CD4-positive, alpha-beta T cell treated with Interferon gamma for 1 hour (primary cell): ENCODE measurements at regions not wholly inside any gene's neighbourhood (a gene's known extent, or its start where the extent isn't known, plus 50 kb on each side); places are given as distances from the start of the nearest gene placed in this dataset.
"Not testable (repeated sequence)": the region's sequence is repeated elsewhere in the genome, so short reads cannot be mapped to it uniquely, and the experiment has no call there.

ENCODE experiments used
- DNase-seq: peaks from one replicate; pipeline ENCODE4 v3.0.0-alpha.2; 2020

- DNase-seq, result no peak
Measured at GRCh38 chr2:101609433-101609832, 88.1 kb upstream of the MAP4K4 start.

DNA sequence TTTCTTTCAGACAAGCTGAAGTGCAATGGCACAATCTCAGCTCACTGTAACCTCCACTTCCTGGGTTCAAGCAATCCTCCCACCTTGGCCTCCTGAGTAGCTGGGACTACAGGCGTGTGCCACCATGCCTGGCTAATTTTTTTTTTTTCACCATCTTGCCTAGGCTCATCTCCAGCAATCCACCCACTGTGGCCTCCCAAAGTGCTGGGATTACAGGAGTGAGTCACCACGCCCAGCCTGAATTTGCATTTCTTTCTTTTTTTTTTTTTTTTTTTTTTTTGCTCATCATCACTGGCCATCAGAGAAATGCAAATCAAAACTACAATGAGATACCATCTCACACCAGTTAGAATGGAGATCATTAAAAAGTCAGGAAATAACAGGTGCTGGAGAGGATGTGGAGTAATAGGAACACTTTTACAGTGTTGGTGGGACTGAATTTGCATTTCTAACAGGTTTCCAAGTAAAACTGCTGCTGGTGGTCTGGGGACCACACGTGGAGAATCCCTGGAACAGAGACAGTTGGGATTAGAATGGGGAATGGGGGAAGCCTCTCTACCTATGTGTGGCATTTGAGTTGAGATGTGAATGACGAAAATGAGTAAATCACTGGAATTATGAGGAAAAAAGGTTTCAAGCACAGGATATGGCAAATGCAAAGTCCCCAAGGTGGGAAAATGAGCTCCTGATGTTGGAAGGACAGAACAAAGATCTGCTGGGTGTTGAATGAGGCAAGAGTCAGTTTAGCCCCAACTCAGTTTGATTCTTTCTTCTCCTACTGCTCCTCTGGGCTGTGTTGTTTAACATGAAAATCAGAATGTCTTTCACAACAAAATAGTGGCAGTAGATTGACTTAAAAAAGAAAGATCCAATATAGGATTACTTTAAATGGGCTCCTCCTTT is 88.8 kb upstream of the MAP4K4 start:
- DNase-seq, result no peak

DNA sequence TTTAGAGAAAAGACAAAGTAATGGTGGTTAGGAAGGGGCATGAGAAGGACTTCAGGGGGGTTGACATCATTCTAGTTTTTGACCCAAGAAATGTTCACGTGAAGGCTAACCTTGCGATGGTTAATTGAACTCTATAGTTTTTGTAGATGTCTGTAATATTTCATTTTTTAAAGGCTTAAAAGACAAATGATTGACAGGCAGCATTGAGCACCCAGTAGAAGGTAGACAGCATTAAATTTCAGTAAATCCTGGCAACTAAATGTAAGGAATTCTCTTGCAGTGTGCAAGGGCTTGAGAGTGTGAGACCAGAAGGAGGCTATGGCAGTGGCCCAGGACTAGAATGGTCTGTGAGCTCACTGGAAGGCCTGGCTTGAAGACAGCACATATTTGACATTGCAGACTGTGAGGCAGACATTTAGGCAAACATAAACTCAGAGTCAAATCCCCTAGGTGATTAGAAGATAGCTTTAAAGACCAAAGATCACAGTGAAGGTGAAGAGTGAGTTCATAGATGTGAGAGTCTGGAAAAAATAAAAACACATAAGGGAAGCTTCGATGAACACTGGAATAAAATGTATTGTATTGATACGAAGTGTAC is 100.1 kb upstream of the MAP4K4 start:
- no peak for DNase-seq

DNA sequence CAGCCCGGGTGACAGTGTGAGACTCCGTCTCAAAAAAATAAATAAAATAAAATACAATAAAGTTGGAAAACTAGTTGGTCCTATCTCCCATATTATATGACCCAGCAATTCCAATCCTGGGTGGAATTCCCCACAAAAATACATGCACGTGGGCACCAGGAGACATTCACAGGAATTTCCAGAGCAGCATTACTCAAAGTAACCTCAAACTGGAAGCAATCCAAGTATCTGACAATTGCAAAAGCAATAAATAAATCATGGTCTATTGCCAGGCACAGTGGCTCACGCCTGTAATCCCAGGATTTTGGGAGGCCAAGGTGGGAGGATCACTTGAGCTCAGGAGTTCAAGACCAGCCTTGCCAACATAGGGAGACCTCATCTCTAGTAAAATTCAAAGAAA is 101.2 kb upstream of the MAP4K4 start:
- DNase-seq, result no peak

DNA sequence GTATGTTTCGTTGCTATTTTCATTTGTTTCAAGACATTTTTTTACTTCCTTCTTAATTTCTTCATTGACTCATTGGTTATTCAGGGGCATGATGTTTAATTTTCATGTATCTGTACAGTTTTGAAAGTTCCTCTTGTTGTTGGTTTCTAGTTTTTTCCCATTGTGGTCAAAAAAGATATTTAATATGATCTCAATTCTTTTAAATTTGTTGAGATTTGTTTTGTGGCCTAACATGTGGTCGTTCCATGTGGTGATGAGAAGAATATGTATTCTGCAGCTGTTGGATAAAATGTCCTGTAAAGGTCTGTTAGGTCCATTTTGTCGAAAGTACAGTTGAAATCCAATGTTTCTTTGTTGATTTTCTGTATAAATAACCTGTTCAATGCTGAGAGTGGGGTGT is 110.3 kb upstream of the MAP4K4 start:
- no peak for DNase-seq

DNA sequence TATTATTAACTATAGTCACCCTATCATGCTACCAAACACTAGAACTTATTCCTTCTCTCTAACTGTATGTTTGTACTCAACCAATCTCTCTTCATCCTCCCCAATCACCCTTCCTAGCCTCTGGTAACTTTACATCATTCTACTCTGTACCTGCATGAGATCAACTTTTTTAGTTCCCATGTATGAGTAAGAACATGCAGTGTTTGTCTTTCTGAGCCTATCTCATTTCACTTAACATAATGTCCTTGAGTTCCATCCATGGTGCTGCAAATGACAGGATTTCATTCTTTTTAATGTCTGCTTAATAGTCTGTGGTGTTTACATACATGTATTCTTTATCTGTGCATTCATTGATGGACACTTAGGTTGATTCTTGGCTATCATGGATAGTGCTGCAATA is 108.9 kb upstream of the RFX8 start:
- DNase-seq, result no peak

- no peak for DNase-seq
Measured at GRCh38 chr2:101581675-101582299, 106.9 kb upstream of the RFX8 start.

DNA sequence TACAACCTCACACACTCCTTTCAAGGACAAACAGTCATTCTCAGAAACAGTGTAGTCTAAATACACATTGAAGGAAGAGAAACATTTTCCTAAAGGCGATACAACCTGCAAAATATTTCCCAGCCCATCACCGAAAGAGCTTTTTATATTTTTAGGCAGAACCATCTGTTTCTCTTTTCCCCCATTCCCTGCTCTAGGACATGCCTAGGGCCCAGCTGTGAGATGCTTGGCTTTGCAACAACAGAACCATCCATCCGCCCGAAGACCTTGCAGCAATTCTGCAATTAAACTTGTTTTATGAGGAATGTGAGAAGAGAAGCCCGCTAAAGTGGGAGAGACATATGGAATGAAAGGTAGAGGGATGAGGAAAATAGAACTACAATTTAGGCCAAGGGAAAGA is 105.6 kb upstream of the RFX8 start:
- DNase-seq, result no peak

DNA sequence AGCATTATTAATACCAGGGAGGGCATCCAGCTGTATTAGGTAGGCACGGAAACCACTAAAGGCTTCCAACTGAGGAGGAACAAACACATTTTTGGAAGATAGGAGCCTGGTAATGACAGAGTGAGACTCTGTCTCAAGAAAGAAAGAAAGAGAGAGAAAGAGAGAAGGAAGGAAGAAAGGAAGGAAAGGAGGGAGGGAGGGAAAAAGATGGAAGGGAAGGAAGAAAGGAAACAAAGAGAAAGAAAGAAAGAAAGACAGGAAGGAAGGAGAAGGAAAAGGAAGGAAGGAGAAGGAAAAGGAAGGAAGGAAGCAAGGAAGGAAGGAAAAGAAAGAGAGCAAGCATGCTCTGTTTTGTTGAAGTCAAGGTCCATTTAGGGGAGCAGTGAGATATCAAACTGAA is 103.8 kb upstream of the RFX8 start:
- no peak for DNase-seq

GRCh38 chr2:101578135-101578534 is 103.2 kb upstream of the RFX8 start:
- DNase-seq, result not testable (repeated sequence)

DNA sequence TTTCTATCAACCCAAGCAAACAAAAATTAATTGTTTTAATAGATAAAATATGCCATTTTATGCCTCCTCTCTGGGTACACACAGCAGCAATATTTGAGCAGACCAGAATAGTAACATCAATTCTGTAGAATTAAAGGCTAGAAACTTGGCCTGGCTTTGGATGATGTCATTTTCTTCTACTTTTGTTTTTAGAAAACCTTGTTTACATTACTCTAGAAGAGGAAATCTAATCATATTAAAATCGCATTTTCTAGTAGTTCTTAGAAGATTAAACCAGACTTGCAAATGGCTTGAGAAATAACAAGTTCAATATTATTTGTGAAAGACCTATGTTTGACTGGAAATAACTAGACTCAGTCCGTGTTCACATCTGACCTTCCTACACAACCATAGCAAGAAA is 102.3 kb upstream of the RFX8 start:
- DNase-seq, result no peak

GRCh38 chr2:101574622-101575021 is 99.7 kb upstream of the RFX8 start:
- DNase-seq, result no peak

- DNase-seq, result no peak
Measured at GRCh38 chr2:101571951-101572350, 97.0 kb upstream of the RFX8 start.

GRCh38 chr2:101569886-101570520 is 95.1 kb upstream of the RFX8 start:
- DNase-seq, result no peak

GRCh38 chr2:101568969-101569368 is 94.1 kb upstream of the RFX8 start:
- no peak for DNase-seq

DNA sequence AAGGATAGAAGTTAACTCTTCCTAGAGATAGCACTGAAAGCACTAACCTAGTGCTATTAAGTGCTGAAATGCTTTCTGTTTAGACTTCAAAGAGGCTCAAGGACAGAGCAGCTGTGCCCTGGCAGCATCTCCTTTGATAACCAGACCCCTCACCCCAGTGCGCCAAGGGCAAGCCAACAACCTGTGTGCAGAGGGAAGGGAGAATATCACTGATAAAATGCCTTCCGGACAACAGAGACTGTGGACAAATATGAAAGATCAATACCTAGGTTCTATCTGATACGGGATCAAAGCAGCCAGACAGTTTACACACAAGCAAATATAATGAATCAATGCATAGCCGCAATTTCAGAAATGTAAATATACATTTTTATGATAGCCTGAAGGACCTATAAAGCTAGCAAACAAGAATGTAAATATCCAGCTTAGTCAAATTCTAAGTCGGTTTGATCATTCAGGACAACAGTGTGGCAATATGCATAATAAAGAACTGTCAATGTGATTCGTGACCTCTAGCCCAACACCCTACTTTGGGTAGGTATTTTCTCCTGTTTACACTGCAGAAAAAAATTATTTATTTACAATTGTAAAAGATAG is 91.8 kb upstream of the RFX8 start:
- DNase-seq, result no peak

GRCh38 chr2:101563849-101564248 is 88.9 kb upstream of the RFX8 start:
- no peak for DNase-seq

- DNase-seq, result no peak
Measured at GRCh38 chr2:101560780-101561315, 85.9 kb upstream of the RFX8 start.

GRCh38 chr2:101559551-101559950 is 84.6 kb upstream of the RFX8 start:
- DNase-seq, result no peak

DNA sequence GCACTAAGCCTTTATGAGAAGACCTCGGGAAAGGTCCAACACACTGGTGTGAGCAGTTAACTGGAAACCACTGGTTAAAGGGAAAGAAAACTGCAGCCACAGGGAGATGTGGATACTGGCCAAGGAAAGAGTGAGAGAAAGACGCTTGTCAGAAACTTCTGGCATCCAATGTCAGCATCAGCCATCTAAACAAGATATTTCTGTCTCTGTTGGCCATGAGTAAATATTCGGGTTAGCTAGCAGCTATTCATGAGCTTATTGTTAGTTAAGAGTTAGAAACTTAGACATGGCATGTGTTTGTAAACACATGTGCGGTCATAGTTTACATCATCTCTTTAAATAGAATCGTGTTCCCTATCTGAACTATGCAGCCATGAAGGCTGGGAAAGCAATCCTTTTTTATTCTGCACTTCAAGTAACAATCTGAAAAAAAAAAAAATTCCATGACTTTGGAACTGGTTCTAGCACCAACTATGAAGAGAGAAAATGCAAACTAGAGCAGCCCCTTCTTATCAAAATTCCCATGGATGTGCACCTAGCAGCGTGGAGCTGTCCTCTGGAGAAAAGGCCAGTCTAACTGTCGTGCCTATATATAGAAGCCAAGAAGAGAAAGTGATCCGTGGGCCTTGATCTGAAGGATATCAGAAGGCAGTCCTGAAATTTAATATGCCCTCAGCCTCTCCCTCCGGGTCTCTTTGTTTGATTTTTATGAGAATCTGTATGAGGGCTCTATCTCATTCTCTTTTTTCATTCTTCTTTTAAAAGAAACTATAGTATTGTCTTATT is 84.0 kb upstream of the RFX8 start:
- no peak for DNase-seq

DNA sequence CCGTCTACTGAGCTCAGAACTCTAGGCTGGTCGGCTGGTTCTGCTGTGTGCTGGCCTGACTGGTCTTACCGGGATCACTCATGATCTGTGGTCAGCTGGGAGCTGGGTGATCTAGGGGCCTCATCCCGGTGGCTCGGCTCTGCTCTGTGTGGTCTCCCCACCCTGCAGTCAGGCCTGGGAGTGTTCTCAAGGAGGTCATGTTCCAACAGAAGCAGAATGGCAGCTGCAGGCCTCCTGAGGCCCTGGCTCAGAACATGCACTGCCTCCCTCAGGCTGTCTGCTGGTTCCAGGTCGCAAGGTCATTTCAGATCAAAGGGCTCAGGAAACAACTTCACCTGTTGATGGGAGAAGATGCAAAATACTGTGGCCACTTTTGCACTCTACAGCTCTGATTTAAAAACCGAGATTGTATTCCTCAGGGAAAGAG is 81.1 kb upstream of the RFX8 start:
- DNase-seq, result no peak

- DNase-seq, result no peak
Measured at GRCh38 chr2:101551336-101551888, 76.5 kb upstream of the RFX8 start.
